Heart left ventricle (tissue), 13 donors: ENCODE measurements at regions not wholly inside any gene's neighbourhood (a gene's known extent, or its start where the extent isn't known, plus 50 kb on each side); places are given as distances from the start of the nearest gene placed in this dataset.

ENCODE experiments used
- CTCF ChIP-seq, 12 donors: fragments of 200-600 bp; sonication (generic) in 4 of 12; IDR thresholded peaks; one replicate each; pipeline versions ENCODE4 v1.5.0 to v1.8.0; 2018 to 2022; ENCODE audit warnings: antibody characterized with exemption in 12 of 12, mild to moderate bottlenecking in 5 of 12
- POLR2A ChIP-seq, 2 donors: fragments of 450-650 bp; IDR thresholded peaks; one replicate each; pipeline ENCODE4 v1.6.1; 2017; ENCODE audit warnings: antibody characterized with exemption in 2 of 2, mild to moderate bottlenecking in 2 of 2, moderate library complexity in 2 of 2
- donor health status: ischemic (EF 13 %, LVEDD 7.1; RV severe dilation, severe dysfunction).
- donor health status: DM: no; HTN: yes; CAD: no.
- donor health status: DM: no; HTN: no; CAD: no.
- donor health status: ischemic (EF 25% LVEDD 6.9; RV normal size, moderate dysfunction).
- donor health status: ischemic (EF 25% LVEDD 5.7; RV mildly dilated, moderate dysfunction).
- donor health status: ischemic (EF 35%, LVEDD 5.7; RV mildly dilated, moderate dysfunction).
- donor health status: nonischemic (EF 11% LVEDD 7.7; RV severe dilation, severe dysfunction).
- donor health status: DM: yes; HTN: yes; CAD: no.
- donor health status: PGD.
- donor health status: ischemic (EF 29% LVEDD 5.4; RV normal size, mild dysfunction).
- donor health status: nonischemic (EF 23%, LVEDD 6.1; RV moderate dilation, normal function).

- TF ChIP-seq POLR2A (IDR thresholded peaks at IDR 0.05): no peak
- no peak for TF ChIP-seq CTCF (IDR thresholded peaks at IDR 0.05)
These were observed 173.6 kb upstream of the PDE1C start for GRCh38 chr7:32243687-32244290.
